Endodermal cell (in vitro differentiated cells): ENCODE measurements at regions not wholly inside any gene's neighbourhood (a gene's known extent, or its start where the extent isn't known, plus 50 kb on each side); places are given as distances from the start of the nearest gene placed in this dataset.

Experiments used
- DNase-seq: peaks from one replicate; pipeline ENCODE4 v3.0.0-alpha.2; 2017
- H3K27ac ChIP-seq: 2 replicates; pipeline ENCODE4 v1.5.1; 2013; ENCODE audit warnings: mild to moderate bottlenecking, low read depth, low read length, moderate library complexity
- H3K27me3 ChIP-seq: 2 replicates; pipeline ENCODE4 v1.6.1; 2013; ENCODE audit warnings: mild to moderate bottlenecking, low read length, moderate library complexity; ENCODE audit not compliant: insufficient read depth, control insufficient read depth, poor library complexity, severe bottlenecking
- H3K36me3 ChIP-seq: 2 replicates; pipeline ENCODE4 v1.7.0; 2013; ENCODE audit warnings: mild to moderate bottlenecking, low read length, moderate library complexity; ENCODE audit not compliant: control insufficient read depth, insufficient read depth
- H3K4me1 ChIP-seq: one replicate; pipeline ENCODE4 v1.7.0; 2013; ENCODE audit warnings: low read length; ENCODE audit not compliant: control insufficient read depth, insufficient read depth
- H3K4me3 ChIP-seq: 2 replicates; pipeline ENCODE4 v1.5.1; 2013; ENCODE audit warnings: mild to moderate bottlenecking, low read length, moderate library complexity
- H3K9ac ChIP-seq: 2 replicates; pipeline ENCODE4 v1.6.1; 2013; ENCODE audit warnings: mild to moderate bottlenecking, low read length, moderate library complexity; ENCODE audit not compliant: poor library complexity, severe bottlenecking; ENCODE audit errors: extremely low read depth
- H3K9me3 ChIP-seq: 2 replicates; pipeline ENCODE4 v1.6.1; 2013; ENCODE audit warnings: mild to moderate bottlenecking, low read length, moderate library complexity; ENCODE audit not compliant: control insufficient read depth
- H3K27ac Mint-ChIP-seq: 2 replicates; pipeline ENCODE4 v1.8.0; 2020; ENCODE audit warnings: mixed read lengths
- H3K27me3 Mint-ChIP-seq: 2 replicates; pipeline ENCODE4 v1.8.0; 2021; ENCODE audit warnings: mild to moderate bottlenecking, mixed read lengths; ENCODE audit not compliant: insufficient read depth
- H3K36me3 Mint-ChIP-seq: 2 replicates; pipeline ENCODE4 v1.8.0; 2020; ENCODE audit warnings: low read depth, mixed read lengths
- H3K4me1 Mint-ChIP-seq: 2 replicates; pipeline ENCODE4 v1.8.0; 2020; ENCODE audit warnings: mixed read lengths
- H3K4me3 Mint-ChIP-seq: 2 replicates; pipeline ENCODE4 v1.8.0; 2020; ENCODE audit warnings: mild to moderate bottlenecking, moderate library complexity, mixed read lengths
- H3K9me3 Mint-ChIP-seq: 2 replicates; pipeline ENCODE4 v1.8.0; 2020; ENCODE audit warnings: mild to moderate bottlenecking, mixed read lengths
- CTCF ChIP-seq: fragments of 200-600 bp; sonication (generic); conservative IDR thresholded peaks from 2 replicates; pipeline ENCODE4 v1.5.0; 2021; ENCODE audit warnings: antibody characterized with exemption, mild to moderate bottlenecking
- WGBS, 2 experiments: methylation state at CpG; one replicate each; pipeline versions ENCODE4 v1.1.5 to v1.1.7; 2013; ENCODE audit warnings: missing lambda C conversion rate in 2 of 2, mixed read lengths in 1 of 2; ENCODE audit not compliant: insufficient coverage in 1 of 2, insufficient read length in 1 of 2; 5-methylcytosine and 5-hydroxymethylcytosine counted together

- H3K36me3 ChIP-seq: no peaks in the 10 kb centered on the region
- no peak overlapping the region for H3K27ac ChIP-seq
- Mint-ChIP-seq H3K27ac (no peak overlapping the region), H3K4me3 (no peak overlapping the region), H3K4me1 (peaks cover 6% of the 10 kb centered on the region), H3K9me3 (peaks cover 28% of the 10 kb centered on the region), H3K27me3 (no peaks in the 10 kb centered on the region), H3K36me3 (peaks cover 7% of the 10 kb centered on the region)
- H3K9ac ChIP-seq: no peak overlapping the region
- 86 to 92% methylated on average over 2 of the region's 2 CpGs for WGBS, 2 experiments
- no peak for TF ChIP-seq CTCF
- no peaks in the 10 kb centered on the region for H3K4me1 ChIP-seq
- DNase-seq: no peak
- peaks cover 11% of the 10 kb centered on the region for H3K9me3 ChIP-seq
- H3K27me3 ChIP-seq: no peaks in the 10 kb centered on the region
- H3K4me3 ChIP-seq: no peak overlapping the region
These were observed 77.0 kb downstream of the ARL4A start for GRCh38 chr7:12764458-12764891.

GRCh38 chr7:12765431-12766100 lies 78.1 kb downstream of the ARL4A start:
- no peak for DNase-seq
- Mint-ChIP-seq H3K27ac (no peak overlapping the region), H3K36me3 (peaks cover 6% of the 10 kb centered on the region), H3K9me3 (peaks cover 17% of the 10 kb centered on the region), H3K4me1 (peaks cover 15% of the 10 kb centered on the region), H3K27me3 (no peaks in the 10 kb centered on the region), H3K4me3 (no peak overlapping the region)
- no peaks in the 10 kb centered on the region for H3K36me3 ChIP-seq
- no peak overlapping the region for H3K4me3 ChIP-seq
- H3K27ac ChIP-seq: no peak overlapping the region
- 57 to 94% methylated on average over 1 of the region's 2 CpGs for WGBS, 2 experiments
- no peak for TF ChIP-seq CTCF
- H3K9ac ChIP-seq: no peak overlapping the region
- peaks cover 7% of the 10 kb centered on the region for H3K9me3 ChIP-seq
- H3K27me3 ChIP-seq: no peaks in the 10 kb centered on the region
- H3K4me1 ChIP-seq: no peaks in the 10 kb centered on the region

- Histone ChIP-seq H3K4me3 (no peak overlapping the region), H3K9ac (no peak overlapping the region), H3K27me3 (no peaks in the 10 kb centered on the region), H3K4me1 (no peaks in the 10 kb centered on the region), H3K36me3 (no peaks in the 10 kb centered on the region), H3K9me3 (peaks cover 1% of the 10 kb centered on the region), H3K27ac (no peak overlapping the region)
- DNase-seq: no peak
- no peak overlapping the region for H3K27ac Mint-ChIP-seq
- H3K4me3 Mint-ChIP-seq: no peak overlapping the region
- peaks cover 17% of the 10 kb centered on the region for H3K4me1 Mint-ChIP-seq
- TF ChIP-seq CTCF: no peak
- no peaks in the 10 kb centered on the region for H3K27me3 Mint-ChIP-seq
- H3K36me3 Mint-ChIP-seq: no peaks in the 10 kb centered on the region
- H3K9me3 Mint-ChIP-seq: peaks cover 9% of the 10 kb centered on the region
These were observed 79.0 kb downstream of the ARL4A start for GRCh38 chr7:12766416-12766815.
